ENCODE measurements at regions not wholly inside any gene's neighbourhood (a gene's known extent, or its start where the extent isn't known, plus 50 kb on each side); places are given as distances from the start of the nearest gene placed in this dataset.

DNA sequence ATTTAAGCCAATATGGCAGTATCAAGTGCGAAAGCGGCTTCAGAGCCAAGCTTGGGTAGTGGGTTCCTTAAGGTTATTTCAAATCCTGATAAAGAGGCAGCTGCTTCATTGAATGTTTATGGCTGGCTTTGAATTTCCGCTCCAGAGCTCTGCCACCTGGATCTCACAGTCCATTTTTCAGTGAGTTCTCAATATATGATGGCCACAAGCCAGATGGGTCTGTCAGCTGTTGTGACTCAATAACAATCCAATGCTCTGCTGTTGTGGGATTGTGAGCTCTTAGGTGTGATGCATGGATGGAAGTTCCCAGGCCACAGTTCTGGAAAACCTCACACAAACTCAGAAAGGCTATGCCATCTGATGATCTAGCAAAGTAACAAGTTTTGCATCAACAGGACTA, 743.8 kb upstream of the LRRN3 start:
- Histone ChIP-seq H3K4me2 (ENCODE audit: low read length) (no peak overlapping the region), H3K36me3 (ENCODE audit: control insufficient read depth, low read length) (no peaks in the 10 kb centered on the region), H3K79me2 (ENCODE audit: control insufficient read depth, low read length) (no peaks in the 10 kb centered on the region)

DNA sequence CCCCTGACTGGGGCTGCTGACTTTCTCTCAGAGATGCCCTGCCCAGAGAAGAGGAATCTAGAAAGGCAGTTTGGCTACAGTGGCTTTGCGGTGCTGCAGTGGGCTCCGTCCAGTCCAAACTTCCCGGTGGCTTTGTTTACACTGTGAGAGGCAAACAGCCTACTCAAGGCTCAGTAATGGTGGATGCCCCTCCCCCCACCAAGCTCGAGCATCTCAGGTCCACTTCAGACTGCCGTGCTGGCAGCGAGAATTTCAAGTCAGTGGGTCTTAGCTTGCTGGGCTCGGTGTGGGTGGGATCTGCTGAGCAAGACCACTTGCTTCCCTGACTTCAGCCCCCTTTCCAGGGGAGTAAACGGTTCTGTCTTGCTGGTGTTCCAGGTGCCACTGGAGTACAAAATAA, 734.5 kb upstream of the LRRN3 start:
- Histone ChIP-seq H3K27ac (ENCODE audit: low read depth, low read length) (no peak overlapping the region), H3K9me2 (replicated peaks; ENCODE audit: control insufficient read depth, low read length) (no peaks in the 10 kb centered on the region), H3K27me3 (ENCODE audit: control insufficient read depth, low read length) (no peaks in the 10 kb centered on the region), H3K36me3 (ENCODE audit: control insufficient read depth, low read length) (no peaks in the 10 kb centered on the region), H3F3A (ENCODE audit: control insufficient read depth, insufficient read depth) (no peaks in the 10 kb centered on the region), H3K4me2 (ENCODE audit: low read length) (no peak overlapping the region), H4K20me1 (ENCODE audit: control insufficient read depth, insufficient read depth, low read depth, low read length) (no peaks in the 10 kb centered on the region), H3K4me3 (ENCODE audit: low read length) (no peak overlapping the region), H3K9me3 (ENCODE audit: control insufficient read depth, insufficient read depth, low read length) (no peaks in the 10 kb centered on the region), H3K4me1 (ENCODE audit: control insufficient read depth, low read length) (no peaks in the 10 kb centered on the region), H3K79me2 (ENCODE audit: control insufficient read depth, low read length) (no peaks in the 10 kb centered on the region)
- TF ChIP-seq EZH2phosphoT487 (IDR thresholded peaks at IDR 0.05; ENCODE audit: borderline replicate concordance, low read length): no peak
- TF ChIP-seq, protein P1, sequence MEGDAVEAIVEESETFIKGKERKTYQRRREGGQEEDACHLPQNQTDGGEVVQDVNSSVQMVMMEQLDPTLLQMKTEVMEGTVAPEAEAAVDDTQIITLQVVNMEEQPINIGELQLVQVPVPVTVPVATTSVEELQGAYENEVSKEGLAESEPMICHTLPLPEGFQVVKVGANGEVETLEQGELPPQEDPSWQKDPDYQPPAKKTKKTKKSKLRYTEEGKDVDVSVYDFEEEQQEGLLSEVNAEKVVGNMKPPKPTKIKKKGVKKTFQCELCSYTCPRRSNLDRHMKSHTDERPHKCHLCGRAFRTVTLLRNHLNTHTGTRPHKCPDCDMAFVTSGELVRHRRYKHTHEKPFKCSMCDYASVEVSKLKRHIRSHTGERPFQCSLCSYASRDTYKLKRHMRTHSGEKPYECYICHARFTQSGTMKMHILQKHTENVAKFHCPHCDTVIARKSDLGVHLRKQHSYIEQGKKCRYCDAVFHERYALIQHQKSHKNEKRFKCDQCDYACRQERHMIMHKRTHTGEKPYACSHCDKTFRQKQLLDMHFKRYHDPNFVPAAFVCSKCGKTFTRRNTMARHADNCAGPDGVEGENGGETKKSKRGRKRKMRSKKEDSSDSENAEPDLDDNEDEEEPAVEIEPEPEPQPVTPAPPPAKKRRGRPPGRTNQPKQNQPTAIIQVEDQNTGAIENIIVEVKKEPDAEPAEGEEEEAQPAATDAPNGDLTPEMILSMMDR (IDR thresholded peaks at IDR 0.05; ENCODE audit: low read depth, low read length, poor library complexity, severe bottlenecking): no peak

More for the DNA sequence above, 743.8 kb upstream of the LRRN3 start:
- no peaks in the 10 kb centered on the region for H3K9me3 ChIP-seq (ENCODE audit: control insufficient read depth, insufficient read depth, low read length)
- no peaks in the 10 kb centered on the region; the same call in 1 of the 2 replicates for H3K9me2 ChIP-seq (replicated peaks; ENCODE audit: control insufficient read depth, low read length)
- no peak overlapping the region for H3K4me3 ChIP-seq (ENCODE audit: low read length)
- no peaks in the 10 kb centered on the region for H4K20me1 ChIP-seq (ENCODE audit: control insufficient read depth, insufficient read depth, low read depth, low read length)
- H3K27me3 ChIP-seq (ENCODE audit: control insufficient read depth, low read length): no peaks in the 10 kb centered on the region
- no peaks in the 10 kb centered on the region for H3K4me1 ChIP-seq (ENCODE audit: control insufficient read depth, low read length)
- no peaks in the 10 kb centered on the region for H3F3A ChIP-seq (ENCODE audit: control insufficient read depth, insufficient read depth)
- H3K27ac ChIP-seq (ENCODE audit: low read depth, low read length): no peak overlapping the region
- no peak for TF ChIP-seq EZH2phosphoT487 (IDR thresholded peaks at IDR 0.05; ENCODE audit: borderline replicate concordance, low read length)
- TF ChIP-seq, protein P1 (IDR thresholded peaks at IDR 0.05; ENCODE audit: low read depth, low read length, poor library complexity, severe bottlenecking): no peak

DNA sequence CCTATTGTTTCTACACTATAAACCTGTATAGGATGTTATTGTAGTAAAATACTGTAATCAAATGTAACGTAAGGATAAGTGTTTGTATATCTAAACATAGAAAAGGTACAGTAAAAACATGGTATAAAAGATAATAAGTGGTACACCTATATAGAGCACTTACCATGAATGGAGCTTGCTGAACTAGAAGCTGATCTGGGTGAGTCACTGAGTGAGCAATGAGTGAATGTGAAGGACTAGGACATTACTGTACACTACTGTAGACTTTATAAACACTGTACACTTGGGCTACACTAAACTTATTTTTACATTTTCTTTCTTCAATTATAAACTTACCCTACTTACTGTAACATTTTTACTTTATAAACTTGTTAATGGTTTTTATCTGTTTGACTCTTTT, 732.9 kb upstream of the LRRN3 start:
- Histone ChIP-seq H3K9me2 (replicated peaks; ENCODE audit: control insufficient read depth, low read length) (no peaks in the 10 kb centered on the region), H4K20me1 (ENCODE audit: control insufficient read depth, insufficient read depth, low read depth, low read length) (no peaks in the 10 kb centered on the region), H3K4me1 (ENCODE audit: control insufficient read depth, low read length) (no peaks in the 10 kb centered on the region), H3K4me3 (ENCODE audit: low read length) (no peak overlapping the region), H3K36me3 (ENCODE audit: control insufficient read depth, low read length) (no peaks in the 10 kb centered on the region), H3K27me3 (ENCODE audit: control insufficient read depth, low read length) (no peaks in the 10 kb centered on the region), H3K9me3 (ENCODE audit: control insufficient read depth, insufficient read depth, low read length) (no peaks in the 10 kb centered on the region), H3K4me2 (ENCODE audit: low read length) (no peak overlapping the region), H3K27ac (ENCODE audit: low read depth, low read length) (no peak overlapping the region), H3K79me2 (ENCODE audit: control insufficient read depth, low read length) (no peaks in the 10 kb centered on the region), H3F3A (ENCODE audit: control insufficient read depth, insufficient read depth) (no peaks in the 10 kb centered on the region)
- TF ChIP-seq EZH2phosphoT487 (IDR thresholded peaks at IDR 0.05; ENCODE audit: borderline replicate concordance, low read length): no peak
- TF ChIP-seq, protein P1 (IDR thresholded peaks at IDR 0.05; ENCODE audit: low read depth, low read length, poor library complexity, severe bottlenecking): no peak
